NCI-H187 treated with DMSO at 0.1 percent for 48 hours (cell line): ENCODE measurements at regions not wholly inside any gene's neighbourhood (a gene's known extent, or its start where the extent isn't known, plus 50 kb on each side); places are given as distances from the start of the nearest gene placed in this dataset.
"Not testable (repeated sequence)": the region's sequence is repeated elsewhere in the genome, so short reads cannot be mapped to it uniquely, and the experiment has no call there.

Experiments used
- DNase-seq: peaks from one replicate; lab custom pipeline; 2025; lab: John Stamatoyannopoulos, UW

DNA sequence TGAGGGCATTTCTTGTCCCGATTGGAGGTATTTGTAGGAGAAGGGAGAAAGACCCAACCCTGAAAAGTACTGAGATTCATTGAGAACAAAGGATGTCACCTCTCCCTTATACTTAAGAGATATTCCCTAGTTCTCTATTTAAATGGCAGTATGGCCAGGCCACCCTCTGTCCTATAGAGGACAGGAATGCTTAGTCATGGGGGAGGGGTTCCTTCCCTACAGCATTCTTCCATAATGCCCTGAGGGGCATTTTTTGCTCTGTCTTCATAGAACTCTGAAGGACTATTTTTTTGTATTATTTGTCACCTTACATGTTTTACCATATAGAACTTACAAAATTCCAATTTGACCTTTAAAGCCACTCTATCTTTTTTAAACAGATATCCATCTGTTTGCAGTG lies 176.3 kb downstream of the TMEM161B start:
- DNase-seq, result no peak

DNA sequence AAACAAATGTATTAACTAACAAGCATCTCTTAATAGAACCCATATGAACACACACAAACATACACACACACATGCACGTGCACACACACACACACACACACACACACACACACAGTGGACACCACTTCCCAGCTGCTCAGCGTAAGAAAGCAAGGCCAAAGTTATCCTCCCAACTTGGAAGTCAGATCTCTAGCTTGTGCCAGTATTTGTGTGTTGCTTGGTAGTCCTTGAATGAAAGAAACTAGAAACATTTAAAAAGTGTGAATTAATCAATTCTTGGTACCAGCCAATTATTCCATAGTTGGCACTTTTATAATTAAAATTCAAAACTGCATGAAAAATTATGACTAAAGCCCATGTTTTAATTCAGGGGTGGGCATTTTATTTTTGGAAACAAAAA lies 178.1 kb downstream of the TMEM161B start:
- no peak for DNase-seq

DNA sequence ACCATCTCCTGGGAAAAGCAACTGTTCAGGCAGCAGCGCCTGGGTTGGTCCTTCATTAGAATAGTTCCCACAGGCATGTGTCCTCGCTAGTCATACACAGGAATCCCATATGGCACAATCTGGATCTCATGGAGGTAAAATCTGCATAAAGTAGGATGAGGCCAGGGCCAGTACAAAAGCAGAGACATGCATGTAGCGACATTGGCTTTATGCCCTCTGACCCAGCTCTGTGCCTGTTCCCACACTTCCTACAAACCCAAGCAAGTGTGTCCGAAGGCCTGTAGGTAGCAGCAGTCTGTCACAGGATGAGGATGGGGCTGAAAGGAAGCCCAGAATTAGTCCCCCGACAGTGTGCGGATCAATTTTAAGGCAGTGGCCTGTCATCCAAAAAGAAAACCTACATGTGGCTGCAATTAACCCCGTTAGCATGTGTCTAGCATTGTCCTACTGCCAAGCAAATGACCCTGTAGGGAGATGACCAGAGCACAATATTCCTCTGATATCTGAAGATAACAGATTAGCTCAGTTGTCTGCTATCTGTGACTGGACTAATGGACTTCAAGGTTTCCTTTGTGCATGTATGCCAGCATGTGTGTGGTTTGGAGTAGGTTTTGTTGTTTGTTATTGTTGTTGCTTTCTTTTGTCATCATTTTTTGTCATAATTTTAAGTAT lies 178.8 kb downstream of the TMEM161B start:
- no peak for DNase-seq

DNA sequence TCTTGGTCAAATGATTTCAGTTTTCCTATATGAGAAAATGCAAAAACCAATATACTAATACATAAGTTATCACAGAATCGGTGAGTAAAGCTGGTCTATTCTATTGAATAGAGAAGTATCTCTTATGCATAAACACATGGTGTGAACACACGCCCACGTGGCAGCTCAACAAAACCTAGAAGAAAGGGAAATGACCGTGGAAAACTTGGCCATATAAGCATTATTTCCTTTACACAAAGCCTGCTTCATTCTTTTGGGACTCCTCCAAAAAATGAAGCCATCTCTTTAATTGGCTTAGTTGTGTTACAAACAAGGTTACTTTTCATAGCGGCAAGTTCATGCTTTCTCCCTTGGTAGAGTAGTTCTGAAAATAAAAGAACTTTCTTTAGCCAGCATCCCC lies 183.2 kb downstream of the TMEM161B start:
- no peak for DNase-seq

DNA sequence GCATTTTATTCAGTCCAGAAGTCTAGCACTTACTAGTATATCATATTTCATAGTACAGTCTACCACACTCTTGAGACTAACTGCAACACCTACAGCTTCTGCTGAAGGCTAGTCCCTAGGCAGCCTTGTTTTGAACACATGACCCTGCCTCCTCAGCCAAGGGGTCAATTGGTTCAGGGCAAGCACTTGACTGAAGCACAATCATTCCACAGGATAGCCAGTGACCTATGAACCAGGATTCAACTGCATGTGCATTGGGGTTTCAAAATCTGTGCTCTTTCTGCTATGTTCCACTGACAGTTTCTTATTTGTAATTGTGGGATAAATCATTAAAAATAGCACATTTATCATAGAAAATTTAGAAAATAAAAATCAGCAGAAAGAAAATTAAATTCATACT lies 186.8 kb downstream of the TMEM161B start:
- DNase-seq, result no peak

DNA sequence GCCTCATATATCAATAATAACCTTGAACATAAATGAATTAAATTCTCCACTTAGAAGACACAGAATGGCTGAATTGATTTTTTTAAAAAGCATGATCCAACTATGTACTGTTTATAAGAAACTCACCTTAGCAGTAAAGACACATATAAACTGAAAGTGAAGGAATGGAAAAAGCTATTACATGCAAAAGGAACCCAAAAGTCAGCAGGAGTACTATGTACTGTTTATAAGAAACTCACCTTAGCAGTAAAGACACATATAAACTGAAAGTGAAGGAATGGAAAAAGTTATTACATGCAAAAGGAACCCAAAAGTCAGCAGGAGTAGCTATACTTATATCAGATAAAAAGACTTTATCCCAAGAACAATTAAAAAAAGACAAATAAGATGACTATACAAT lies 204.8 kb downstream of the TMEM161B start:
- DNase-seq, result no peak

DNA sequence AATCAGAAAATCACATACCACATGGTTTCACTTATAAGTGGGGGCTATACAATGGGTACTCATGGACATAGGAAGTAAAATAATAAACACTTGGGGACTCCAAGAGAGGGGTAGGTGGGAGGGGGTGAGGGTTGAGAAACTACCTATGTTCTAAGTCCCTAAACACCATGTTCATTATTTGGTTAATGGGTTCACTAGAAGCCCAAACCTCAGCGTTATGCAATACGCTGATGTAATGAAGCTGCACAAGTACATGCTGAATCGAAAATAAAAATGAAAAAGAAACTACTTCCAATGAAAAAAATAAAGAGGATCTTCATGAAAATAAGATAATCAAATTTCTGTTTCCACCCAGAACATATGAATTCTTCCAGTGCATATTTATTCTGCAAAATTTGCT lies 208.5 kb downstream of the TMEM161B start:
- no peak for DNase-seq

DNA sequence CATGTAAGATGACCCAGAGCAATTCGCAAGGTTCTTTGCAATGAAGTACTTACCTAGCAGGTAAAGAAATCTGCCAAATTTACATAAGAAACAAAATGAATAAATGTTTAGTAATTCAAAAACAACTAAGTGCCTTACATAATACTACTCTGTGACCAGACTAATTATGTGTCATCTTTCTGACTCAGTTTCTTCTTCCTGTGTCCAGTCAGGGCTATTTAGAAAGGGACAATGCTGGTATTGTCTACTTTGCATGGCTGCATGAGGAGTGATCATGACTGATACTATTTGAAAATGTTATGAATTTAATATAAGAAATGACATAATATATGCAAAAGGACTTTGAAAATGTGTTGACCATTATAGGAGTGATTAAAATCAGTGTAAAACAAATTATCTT lies 210.0 kb downstream of the TMEM161B start:
- DNase-seq, result no peak

DNA sequence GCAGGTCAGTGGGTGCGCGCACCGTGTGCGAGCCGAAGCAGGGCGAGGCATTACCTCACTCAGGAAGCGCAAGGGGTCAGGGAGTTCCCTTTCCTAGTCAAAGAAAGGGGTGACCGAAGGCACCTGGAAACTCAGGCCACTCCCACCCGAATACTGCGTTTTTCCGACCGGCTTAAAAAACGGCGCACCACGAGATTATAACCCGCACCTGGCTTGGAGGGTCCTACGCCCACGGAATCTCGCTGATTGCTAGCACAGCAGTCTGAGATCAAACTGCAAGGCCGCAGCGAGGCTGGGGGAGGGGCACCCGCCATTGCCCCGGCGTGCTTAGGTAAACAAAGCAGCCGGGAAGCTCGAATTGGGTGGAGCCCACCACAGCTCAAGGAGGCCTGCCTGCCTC lies 216.2 kb downstream of the TMEM161B start:
- not testable (repeated sequence) for DNase-seq

DNA sequence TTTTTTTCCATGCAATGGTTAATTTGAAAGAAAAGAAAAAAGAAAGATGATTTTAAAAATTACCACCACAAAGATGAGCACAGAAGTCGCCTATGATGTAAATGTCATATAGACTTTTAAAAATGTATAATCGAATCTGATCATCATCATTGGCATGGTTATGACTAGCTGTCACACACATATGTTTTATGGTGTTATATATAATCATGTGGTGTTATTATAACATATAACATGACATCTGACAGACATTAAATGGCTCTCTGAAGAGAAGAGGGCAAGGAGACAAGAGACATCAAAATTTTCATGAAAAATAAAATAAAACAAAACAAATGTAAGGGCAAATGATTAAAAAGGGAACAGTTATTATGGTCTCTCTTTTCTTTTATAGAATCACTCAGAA lies 217.5 kb downstream of the TMEM161B start:
- DNase-seq, result no peak

DNA sequence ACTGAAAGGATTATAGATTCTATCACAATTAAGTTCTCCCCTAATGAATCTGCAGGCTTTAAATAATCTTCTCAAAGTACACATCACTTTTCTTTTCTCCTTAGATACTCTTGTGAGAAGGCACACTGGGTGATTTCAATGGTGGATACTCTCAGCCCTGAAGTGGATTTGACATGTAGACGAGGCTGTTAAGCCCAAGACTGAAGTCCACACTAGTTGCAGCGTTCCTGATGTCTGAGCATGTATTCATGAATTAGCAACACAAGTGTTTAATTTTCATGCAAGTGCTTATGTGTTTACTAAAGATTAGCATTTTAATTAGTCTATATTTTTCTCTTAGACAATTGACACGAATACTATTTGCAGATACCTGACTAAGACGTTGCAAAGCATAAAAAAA lies 218.9 kb downstream of the TMEM161B start:
- DNase-seq, result no peak

DNA sequence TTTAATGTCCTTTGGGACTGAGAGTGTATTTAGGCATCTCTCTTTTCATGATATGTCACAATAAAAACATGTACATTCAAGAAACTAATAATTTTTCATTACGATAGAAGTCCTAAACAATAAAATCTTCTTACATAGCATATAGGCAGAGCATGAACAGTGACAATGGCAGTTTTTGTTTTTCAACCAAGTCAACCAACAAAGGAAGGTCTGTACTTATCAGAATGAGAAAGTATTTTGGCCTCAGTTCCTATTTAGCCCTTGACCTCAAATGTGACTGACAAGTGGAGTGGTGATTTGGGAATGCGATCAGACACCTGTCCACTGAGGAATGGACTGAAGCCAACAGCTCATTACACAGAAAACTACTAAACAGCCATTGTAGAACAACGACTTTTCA lies 219.5 kb downstream of the TMEM161B start:
- no peak for DNase-seq

DNA sequence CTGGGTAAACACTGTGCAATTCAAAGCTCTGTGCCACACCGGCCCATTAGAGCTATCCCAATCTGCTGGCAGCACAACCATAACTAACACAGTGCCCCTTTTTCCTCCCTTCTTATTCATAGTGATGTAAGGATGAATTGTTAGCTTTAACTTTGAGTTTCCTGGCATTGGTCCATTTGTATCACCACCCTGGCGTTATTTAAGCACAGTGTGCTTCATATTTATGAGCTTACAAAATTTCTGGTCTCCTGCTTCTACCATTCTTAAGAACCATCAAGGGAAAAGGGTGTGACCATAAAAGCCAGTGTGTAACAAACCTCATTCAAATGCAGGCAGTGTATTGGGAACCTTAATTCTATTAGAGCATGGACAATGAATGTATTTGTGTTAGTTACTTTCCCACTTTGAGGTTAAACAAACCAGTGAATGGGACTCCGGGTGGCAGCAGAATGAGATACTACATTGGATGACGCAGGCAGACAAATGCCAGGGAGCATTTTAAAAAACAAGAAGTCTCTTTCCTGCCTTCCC lies 222.6 kb downstream of the TMEM161B start:
- no peak for DNase-seq

DNA sequence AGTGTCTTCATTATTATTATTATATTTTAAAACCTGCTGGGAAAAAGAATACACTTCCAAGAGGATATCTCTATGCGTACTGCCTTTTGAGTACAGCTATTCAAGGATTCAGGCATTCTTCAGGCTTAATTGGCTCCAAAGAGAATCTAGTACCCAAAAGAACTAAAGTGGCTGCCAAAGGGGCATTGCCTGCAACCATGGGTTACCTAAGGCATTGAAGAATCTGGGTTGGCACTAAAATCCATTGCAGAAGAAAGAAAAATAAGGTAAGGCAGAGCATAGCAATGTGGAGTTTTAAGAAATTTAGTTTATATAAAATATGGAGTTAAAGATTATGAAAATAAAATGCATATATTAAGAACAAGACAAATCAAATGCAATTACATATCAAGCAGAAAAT lies 223.5 kb downstream of the TMEM161B start:
- no peak for DNase-seq

DNA sequence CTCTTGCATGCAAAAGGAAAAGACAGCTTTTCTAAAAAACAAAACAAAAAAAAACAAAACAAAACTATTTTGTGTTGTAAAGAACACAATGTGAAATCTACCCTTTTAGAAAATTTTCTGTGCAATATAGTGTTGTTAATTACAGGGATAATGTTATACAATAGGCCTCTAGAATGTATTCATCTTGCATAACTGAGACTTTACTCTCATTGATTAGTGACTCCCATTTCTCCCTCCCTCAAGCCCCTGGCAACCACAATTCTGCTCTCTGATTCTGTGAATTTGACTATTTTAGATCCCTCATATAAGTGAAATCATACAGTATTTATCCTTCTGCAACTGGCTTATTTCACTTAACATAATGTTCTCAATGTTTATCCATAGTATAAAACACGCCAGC lies 234.1 kb downstream of the TMEM161B start:
- DNase-seq, result no peak

DNA sequence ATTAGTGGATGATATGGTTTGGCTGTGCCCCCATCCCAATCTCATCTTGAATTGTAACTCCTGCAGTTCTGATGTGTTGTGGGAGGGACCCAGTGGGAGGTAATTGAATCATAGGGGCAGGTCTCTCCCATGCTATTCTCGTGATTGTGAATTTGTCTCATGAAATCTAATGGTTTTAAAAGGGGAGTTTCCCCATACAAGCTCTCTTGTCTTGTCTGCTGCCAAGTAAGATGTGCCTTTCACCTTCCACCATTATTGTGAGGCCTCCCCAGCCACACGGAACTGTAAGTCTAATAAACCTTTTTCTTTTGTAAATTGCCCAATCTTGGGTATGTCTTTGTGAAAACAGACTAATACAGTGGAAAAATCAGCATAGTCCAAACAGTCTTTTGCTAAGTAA lies 235.5 kb downstream of the TMEM161B start:
- DNase-seq, result no peak

DNA sequence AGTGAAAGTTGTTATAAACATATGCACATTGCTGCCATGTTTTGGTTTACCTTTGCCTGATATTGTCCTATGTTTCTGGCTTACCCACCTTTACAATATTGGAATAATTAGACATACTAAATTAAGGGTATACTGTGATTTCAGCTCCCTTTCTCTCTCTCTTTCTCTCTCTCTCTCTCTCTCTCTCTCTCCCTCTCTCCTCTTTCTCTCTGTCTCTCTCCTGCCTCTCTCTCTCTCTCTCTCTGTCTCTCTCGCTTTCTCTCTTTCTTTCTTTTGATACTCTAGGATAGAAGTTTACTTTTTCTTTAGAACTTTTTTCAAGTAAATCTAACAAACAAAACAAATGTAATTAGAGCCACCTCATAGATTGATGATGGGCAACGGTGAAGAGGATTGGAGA lies 239.6 kb downstream of the TMEM161B start:
- DNase-seq, result no peak

DNA sequence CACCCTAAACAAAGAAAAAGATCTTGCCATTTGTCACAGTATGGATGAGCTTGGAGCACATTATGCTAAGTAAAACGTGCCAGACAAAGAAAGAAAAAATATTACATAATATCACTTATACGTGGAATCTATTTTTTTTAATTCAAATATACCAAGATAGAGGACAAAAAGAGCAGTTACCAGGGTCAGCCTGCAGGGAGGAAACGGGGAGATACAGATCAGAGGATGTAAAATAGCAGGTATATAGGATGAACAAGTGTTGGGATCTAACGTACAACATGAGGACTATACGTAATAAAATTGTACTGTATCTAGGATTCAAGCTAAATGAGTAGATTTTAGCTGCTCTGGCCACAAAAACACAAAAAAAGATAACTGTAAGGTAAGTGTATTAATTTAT lies 247.5 kb downstream of the TMEM161B start:
- no peak for DNase-seq

DNA sequence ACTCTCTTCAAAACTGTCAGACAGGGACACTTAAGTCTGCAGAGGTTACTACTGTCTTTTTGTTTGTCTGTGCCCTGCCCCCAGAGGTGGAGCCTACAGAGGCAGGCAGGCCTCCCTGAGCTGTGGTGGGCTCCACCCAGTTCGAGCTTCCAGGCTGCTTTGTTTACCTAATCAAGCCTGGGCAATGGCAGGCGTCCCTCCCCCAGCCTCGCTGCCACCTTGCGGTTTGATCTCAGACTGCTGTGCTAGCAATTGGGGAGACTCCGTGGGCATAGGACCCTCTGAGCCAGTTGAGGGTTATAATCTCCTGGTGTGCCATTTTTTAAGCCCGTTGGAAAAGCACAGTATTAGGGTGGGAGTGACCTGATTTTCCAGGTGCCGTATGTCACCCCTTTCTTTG lies 253.7 kb downstream of the TMEM161B start:
- DNase-seq, result not testable (repeated sequence)

DNA sequence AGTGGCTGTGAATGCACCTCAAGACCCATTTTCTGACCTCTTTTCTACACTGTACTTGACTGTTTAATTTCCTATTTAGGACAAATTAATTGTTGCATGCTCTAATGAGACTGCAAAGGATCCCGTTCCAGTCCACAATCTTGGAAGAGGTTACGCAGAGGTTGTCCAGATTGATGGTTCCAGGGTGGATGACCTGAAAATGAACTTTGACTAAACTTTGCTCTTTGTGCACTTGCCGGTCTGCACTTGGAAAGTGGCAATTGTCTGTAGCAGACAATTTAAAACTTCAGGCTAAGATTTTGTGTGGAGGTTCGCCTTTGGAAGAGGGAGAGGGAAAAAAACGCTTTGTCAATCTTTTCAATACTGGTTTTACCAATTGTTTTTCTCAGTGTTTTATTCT lies 267.8 kb downstream of the TMEM161B start:
- no peak for DNase-seq

DNA sequence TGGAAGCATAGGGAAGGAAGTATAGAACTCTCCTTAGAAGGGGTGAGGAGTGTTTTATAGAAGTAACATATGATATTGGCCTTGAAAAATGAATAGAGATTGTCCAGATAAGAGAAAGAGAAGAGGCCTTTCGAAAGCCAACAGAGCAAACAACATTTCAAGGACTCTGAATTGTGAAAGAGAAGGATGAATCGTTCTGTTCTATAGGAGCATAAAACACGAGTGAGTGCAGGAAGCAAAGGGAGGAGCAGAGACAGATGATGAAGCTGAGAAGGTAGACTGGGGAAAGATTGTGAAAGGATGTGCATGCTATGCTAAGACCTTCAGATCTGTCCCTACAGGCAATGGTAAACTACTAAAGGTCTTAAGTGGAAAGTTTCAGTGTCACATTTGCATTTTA lies 271.0 kb downstream of the TMEM161B start:
- DNase-seq, result no peak

DNA sequence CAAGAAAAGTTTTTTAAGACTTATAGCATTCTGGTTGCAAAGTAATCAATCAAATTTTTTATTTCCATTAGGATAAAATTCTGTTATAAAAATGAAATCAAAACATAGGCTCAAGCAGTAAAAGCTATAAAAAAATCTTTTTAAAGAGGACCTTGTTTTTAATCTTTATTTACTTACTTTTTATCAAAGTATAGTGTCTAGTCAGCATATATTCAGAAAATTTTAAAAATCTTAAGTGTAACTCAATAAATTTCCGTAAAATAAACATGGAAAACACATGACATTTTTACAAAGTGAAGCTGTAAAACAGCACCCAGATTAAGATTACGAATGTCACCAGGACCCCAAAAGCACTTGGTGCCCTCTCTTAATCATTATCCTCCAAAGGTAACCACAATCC lies 302.4 kb downstream of the TMEM161B start:
- DNase-seq, result no peak

DNA sequence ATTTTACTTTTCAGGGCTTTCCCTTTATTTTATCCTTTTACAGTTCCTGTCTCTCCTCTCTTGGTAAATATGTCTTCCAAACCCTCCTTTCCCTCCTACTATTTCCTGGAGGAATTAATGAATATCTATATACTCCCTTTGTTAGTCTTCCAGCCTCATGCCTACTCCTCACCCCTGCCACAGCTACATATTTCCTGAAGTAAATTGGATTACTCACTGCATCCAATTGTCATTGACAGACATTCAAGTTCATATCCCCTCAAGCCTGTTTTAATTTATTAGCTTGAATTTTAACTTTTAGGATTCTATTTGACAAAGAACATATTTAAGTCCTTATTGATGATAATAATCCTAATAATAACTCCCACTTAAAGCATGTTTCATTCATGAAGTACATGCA lies 314.5 kb downstream of the TMEM161B start:
- no peak for DNase-seq

DNA sequence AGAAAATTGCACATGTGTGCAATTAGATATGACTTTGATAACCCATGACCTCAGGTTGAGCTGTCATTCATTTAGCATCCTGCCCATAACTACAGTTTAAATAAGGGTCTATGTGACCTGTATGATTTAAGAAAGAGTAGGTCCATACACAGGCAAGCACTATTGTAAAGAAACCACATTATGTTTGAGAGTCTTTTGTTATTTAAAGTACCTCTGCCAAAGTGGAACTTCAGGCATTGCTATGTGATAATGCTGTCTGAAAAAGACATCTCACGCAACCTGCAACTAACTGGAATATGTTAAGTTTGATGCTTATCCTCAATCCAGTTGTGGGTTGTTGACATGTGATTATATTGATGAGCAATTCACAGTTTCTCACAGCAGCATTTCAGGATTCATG lies 317.0 kb downstream of the TMEM161B start:
- DNase-seq, result no peak
